HUDEP-2 (cell line): ENCODE measurements at regions not wholly inside any gene's neighbourhood (a gene's known extent, or its start where the extent isn't known, plus 50 kb on each side); places are given as distances from the start of the nearest gene placed in this dataset.
A peak's percentile ranks its signal among the peaks of the same experiment; 100 is the strongest.

Source experiments
- DNase-seq, 76 experiments: peaks; one replicate each; lab custom pipeline; 2025; ENCODE audit not compliant: unreplicated experiment in 76 of 76; lab: John Stamatoyannopoulos, UW

DNA sequence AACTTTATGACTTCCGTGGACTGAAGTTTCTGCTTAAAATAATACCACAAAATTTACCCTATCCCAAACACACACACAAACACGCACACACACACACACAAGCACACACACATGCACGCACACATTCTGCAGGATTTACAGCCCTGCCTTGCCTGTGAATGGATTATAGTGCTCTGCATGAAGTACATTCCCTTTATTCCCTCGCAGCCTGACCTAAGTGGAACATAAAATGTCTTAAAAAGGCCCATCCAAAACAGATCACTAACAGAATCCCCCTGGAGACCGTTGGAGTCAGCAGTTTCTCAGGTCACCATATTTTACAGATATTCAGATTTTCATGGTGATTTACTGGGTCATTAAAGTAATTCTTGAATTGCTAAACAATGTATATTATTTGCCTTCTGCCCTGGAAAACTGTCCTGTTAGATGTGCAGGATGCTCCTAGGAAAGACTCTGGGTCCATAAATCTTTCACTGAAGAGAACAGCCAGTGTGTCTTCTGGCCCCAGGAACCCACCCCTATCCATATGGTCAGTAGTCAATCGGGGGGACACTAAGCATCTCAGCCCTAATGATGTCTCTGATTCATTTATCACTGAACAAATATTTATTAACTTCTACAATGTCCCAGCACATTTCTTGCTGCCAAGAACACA is 587.7 kb upstream of the BOD1L1 start:
- DNase-seq: no peak

DNA sequence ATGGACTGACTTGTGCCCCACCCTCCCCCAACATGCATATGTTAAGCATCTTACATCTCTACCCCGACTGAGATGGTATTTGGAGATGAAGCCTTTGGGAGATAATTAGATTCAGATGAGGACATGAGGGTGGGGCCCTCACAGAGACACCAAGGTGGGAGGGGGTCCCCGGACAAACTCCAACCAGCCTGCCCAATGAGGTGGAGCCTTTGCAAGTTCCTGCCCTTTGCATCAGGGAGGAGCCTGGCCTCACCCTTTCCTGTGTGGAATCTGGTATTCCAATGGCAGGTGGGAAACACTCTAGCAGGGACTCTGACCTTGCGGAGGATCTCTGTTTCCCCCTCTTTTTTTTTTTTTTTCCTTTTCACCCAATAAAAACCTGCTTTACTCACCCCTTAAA is 589.9 kb upstream of the BOD1L1 start:
- DNase-seq: no peak

DNA sequence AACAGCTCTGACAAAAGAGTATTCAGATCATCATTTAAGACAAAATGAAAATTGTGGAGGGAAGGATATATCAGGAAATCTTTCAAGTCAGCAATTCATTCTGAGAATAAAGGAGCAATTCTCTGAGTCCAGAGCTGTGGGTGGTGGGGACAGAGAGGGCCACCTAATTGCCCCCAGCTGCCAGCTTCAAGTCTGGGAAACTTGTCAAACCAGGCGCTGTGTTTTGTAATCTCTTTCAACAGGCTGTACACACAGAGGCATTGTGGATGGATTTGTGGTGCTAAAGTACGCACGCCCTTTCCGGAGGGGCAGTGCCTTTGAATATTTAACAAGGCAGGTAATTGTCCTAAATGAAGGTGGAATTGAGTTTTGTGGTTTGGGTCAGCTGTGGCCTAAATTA is 591.1 kb upstream of the BOD1L1 start:
- DNase-seq: no peak

DNA sequence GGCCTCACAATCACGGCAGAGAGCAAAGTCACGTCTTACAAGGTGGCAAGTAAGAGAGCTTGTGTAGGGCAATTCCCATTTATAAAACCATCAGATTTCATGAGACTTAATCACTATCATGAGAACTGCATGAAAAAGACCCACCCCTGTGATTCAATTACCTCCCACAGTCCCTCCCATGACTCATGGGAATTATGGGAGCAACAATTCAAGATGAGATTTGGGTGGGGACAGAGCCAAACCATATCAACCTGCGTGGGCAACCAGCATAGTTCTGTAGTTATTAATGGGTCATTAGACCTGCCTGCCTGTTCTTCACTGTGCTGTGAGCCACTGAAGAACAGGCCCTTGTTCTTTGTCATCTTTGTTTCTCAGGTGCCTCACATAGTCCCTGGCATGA is 593.7 kb upstream of the BOD1L1 start:
- DNase-seq: no peak

DNA sequence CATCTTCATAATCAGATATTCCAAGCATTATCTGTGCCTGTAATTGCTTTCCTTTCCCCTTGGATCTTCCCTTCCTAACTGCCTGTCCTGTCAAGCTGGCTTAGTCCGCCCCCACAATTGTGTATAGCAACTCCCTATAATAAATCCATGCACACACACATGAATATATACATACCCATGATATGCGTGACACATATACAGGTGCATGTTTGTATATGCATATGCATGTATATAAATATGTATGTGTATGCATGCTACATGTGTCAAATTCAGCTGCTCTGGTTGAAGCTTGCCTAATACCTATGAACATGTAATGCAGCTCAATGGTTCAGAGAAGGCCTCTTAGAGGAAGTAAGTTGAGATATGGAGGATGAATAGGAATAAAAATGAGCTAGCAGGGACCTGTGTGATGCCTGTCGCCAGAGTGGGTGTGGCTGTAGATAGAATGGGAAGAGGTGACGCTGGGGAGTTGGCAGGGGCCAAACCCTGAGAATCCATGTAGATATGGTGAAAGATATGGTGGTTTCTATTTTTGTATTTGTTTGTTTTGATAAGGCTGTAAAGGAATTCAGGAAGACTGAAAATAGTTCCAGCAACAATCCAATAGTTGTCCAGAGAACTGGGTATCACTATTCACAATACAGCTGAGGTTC is 595.0 kb upstream of the BOD1L1 start:
- no peak for DNase-seq

DNA sequence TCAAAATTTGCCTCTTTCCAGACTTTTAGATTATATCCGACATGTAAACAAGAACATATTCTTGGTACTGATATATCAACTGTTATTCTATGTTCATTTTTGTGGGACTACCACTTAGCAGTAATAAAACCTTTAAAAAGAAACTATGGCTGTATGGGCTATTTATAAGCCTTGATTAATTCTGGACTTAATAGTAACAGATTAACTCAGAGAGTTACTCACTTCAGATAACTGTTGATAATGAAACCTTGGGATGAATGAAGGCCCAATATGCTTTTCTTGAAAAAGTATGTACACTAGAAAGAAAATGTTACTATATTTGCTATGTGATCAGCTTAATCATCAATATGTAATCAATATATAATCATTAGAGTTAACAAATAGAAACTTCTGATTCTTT is 595.9 kb upstream of the BOD1L1 start:
- DNase-seq: no peak

DNA sequence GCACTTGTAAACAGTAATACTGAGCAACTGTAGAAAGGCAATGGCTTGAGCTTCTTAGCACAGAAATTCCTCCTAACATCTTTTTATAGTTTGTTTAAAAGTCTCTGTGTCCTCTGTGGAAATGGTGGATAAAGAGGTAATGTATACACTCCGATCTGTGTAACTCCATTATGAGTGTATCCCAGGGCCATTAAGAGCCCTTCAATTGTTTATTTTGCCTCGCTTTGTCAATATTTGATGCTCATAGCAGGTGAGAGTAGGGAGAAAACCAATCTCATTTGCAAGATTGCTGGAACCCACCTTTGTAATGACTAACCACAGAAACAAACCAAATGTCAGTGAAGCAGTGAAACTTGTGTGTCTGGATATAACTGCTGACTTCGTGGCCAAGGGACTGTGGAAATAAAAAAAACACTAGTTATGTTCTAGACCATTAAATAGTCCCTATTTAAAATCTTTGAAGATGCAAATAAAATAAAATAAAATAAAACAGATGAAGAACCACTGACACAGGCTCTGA is 598.2 kb upstream of the BOD1L1 start:
- DNase-seq: no peak

DNA sequence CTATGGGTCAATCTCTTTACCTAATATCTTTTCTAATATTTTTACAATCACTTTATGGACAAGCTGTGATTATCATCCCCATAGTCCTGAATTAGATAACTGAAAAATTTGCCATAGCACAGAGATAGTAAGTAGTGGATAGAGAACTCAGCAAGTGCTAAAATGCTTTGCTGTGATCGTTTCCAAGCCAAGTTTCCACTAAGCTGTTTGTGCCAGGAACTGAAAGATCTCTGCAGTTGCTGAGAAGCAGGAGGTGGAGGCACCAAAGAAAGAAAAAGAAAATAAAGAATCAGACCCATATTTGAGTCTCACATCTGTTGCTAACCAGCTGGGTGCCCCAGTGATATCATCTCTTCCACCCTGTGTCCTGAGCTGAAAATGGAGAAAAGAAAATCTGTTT is 605.6 kb upstream of the BOD1L1 start:
- DNase-seq: no peak

DNA sequence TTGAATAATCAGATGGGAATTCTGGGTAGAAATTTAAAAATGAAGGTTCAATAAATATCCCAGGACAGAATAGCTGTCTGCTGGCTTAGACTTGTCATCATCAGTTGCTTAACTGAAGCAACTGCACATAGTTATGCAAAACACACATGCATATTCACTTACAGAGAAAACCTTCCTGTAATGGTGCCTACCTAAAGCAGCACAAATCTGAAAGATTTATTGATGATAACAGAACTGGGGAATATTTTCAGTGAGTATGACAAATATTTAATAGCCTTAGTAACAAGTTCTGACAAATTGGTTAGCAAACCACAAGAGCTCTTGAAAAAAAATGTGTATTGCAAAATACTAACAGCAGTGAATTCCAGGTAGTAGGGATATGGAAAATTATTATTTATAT is 606.8 kb upstream of the BOD1L1 start:
- no peak for DNase-seq

DNA sequence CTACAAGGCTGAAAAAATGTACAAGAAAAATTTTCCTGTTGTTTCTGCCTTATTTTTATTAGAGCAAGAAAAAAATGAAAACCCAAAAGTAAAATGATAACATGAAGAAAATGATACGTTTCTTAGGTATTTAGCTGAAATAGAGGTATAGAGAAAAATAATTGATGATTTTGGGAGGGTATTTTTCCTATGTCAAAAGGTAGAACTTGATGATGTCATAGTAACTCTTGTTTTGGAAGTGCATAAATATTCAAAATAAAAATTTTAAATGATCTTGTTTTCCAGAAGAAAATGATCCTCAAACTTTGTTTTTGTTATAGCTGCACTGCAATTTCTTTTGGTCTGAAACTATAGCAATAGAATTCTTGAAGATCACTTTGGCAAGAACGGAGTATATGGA is 608.8 kb upstream of the BOD1L1 start:
- no peak for DNase-seq

DNA sequence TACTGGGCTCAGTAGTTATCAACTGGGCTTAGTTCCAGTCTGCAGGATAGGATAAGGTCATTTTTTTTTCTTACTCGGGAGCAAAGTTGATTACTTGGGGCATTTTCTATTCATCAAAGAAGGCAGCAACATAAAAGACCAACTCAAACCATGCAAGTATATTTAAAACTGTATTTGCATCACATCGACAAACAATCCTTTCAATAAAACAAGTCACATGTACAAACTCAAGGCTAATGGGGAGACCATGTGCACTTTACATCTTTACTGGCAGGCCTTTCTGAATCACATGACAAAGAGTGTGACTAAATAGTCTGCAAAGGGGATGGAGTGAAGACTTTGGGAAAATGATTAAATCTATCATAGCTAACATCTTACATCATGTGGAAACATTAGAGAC is 610.4 kb upstream of the BOD1L1 start:
- no peak for DNase-seq

DNA sequence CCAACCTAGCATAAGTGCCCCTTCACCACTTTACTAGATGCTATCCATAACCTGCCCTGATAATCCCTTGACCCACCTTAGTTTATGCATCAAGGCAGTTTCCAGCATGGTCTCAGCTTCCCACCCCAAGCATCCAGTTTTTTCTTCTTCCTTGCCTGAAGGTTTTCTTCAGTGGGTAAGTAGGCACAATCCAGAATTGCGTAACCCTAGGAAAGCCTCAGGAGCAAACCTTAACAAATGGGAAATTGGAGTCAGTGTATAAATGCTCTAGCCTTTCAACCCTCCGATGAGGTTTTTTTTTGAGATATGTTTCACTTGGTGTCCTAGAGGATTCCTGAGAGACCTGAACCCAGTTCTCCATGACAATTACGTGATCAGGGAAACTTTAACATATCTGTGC is 614.0 kb upstream of the BOD1L1 start:
- DNase-seq: no peak

DNA sequence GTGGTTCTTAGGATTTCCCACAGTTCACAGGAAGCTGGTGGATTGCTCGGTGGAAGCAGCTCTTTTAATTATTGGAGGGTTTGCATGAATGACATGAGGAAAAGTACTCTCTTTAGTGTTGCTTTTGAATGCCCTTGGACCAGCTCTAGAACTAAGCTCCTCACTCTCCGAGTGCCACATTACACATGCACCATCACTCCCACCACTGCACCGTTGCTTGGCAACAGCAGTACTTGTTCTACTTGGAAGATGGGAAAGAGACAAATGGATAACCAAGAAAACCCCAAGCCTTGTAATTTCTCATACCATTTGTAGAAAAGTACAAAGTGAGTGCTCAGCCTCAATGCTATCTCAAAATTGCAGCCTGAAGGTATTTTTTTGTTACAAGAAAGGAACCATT is 620.2 kb upstream of the BOD1L1 start:
- no peak for DNase-seq

DNA sequence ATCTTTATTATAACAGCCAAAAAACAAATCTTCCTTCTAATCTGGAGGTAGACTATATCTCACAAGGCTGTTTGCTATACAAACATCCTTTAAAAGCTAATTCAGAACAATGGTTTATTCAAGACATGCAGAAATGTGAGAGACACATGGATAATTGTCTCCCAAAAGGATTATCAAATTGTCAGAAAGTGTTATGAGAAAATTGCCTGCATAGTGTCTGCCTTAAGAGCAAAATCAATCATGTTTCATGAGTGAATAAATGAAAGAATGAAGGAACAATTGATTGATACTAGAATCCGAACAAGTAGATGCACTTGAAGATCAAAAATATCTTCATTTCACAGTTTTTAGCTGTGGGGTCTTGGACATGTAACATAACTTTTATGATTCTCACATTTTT is 621.7 kb upstream of the BOD1L1 start:
- no peak for DNase-seq

DNA sequence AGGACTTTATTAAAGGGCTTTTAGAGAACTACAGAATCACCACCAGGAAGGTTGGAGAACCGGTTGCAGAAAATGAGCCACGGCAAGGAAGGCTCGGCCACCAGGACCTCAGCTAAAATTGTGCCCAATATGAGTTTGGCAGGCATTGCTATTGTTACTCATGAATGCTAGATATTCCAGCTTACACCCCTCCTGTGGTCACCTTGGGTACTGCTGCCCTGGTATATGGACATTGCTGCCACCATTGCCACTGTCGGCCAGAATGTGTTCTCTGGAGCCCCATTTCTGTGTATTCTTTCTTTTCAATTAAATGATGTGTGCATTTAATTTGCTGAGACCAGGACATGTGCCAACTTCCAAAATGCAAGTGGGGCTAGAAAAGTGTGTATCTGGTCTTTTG is 626.7 kb upstream of the BOD1L1 start:
- peak in 16 of 76 experiments; percentile 0 to 11 (median 1) for DNase-seq

DNA sequence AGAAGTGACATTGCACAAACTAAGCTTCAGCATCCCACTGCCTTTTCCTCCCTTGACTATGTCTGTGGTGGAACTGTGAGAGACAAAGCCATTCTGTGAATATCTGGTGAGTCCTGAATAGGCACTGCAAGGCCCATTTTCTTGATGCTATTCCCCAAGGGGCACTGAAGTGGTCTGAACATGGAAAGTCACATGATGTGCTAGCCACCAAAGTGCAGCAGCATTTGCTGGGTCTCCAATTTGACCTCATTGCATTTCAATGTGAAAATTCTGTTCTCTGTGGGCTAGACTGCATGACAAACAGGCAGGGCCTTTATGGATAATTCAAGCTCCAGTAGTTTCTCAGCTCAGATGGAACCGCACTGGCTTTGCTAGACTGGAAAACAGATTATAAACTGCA is 627.4 kb upstream of the BOD1L1 start:
- no peak for DNase-seq

DNA sequence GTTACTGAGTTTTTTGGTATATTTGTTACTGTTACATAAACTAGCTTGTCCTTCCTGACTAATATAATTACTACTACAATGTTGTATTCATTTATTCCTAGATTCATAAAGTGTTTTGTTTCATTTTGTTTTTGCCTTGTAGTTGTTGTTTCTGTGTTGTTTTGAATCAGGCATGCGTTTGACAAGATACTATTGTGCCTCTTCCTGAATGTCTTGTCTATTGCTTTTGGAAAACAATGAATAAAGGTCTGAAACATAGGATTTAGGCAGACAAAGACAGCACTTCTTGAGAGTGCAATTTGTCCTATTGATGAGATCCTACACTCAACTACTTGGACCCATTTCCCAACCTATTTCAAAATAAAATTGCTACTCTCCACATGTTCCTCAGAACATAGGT is 630.4 kb upstream of the BOD1L1 start:
- no peak for DNase-seq

DNA sequence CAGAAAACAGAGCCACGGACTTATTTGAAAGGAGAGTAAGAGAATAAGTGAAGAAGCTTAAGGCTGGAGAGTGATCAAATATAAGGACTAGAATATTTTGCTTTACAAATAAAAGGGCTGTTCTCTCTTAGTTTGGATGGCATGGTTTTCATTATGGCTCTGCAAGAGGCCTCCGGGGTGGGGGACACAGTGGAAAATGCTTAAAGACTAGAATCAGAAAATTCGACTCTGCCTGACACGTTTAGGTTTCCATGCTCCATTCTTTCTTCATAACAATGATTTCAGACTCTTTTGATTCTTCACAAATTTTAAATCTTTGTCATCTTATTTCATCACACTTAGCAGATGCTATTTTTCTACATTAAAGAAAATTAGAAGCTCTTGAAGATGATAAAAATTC is 632.4 kb upstream of the BOD1L1 start:
- no peak for DNase-seq

DNA sequence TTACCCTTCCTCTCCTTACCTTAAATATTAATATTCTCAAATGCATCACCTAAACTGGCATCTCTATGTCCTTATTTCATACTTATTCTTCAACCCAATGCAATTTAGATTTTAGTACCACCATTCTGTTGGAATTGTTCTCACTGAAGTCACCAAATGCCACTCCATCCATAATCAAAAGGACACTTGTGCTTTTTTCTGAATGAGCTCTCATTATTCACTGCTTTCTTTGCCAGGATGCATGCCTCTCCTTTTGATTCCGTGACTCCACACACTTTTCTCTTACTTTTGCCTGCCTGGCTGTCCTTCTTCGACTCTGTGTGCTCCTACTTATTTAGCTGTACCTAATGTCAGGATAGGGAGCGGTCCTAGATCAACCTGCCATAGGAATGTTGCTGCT is 633.1 kb upstream of the BOD1L1 start:
- DNase-seq: no peak

DNA sequence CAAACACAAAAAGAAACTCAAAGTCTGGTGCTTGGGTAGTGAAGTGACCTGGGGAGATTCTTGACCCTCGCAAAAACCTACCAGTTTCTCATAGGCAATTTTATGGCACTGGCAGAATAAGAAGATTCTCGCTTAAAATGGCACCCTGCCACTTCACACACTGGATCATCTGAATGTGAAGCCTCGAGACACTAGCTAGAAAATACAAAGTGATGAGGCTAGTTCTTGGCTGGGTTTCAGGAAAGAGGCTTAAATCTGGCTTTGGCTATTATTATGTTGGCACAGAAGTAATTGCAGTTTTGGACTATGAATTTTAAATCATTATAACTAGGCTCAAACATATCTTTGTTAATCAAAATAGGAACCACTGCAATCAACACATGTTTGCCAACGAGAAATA is 634.7 kb upstream of the BOD1L1 start:
- no peak for DNase-seq

DNA sequence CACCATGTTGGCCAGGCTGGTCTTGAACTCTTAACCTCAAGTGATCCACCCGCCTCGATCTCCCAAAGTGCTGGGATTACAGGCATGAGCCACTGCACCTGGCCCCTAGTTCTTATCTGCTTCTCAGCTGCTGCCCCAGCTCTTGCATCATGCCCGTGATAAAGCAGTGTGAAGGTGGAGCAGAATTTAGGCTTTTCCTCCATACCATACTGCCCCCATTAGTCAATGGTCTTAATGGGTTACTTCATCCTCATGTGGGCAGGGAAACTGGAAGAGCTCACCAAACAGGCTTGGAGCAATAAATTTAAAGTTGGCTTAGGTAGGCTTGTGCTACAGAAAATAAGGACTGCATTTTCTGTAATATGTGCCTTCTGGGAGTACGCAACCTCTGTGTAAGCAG is 636.9 kb upstream of the BOD1L1 start:
- DNase-seq: no peak

DNA sequence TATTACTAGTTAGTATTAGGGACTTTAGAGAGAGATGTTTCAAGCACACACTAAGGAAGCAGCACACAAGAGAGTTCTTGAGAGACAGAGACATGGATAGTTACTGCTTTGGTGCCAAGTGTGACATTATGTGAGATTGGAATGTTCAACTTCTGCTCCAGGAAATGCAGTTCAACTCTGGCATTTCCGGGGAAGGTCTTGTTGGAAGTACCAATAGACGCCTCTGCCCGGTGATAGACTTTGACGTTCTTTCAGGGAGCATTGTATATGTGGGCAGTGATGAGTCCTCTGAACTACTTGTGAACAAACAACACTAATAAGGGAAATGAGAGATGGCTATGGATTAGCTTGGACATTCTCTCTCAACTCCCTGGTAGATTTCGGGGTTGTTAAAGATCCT is 638.1 kb upstream of the BOD1L1 start:
- no peak for DNase-seq
